ENCODE measurements at regions not wholly inside any gene's neighbourhood (a gene's known extent, or its start where the extent isn't known, plus 50 kb on each side); places are given as distances from the start of the nearest gene placed in this dataset.

DNA sequence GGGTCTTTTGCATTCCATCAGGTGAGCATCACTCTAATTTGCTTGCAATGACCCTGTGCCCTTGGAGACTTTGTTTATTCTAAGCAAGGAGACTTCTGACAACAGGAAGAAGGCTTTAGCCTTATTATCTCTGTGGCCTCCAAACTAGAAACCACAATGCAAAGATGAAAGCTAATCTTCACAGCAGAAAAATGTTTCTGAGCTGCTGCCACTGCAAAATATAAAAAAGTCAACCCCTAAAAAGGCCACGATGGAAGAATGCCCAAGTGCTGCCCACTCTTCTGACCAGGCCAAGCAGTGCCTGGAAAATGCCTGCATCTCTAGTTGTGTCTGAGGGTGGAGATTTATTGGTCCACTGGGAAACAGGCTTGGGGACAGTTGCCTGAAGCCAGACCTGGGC is 299.9 kb downstream of the C7orf25 start:
- no peaks in the 10 kb centered on the region for H3K9me3 Mint-ChIP-seq (ENCODE audit: unreplicated experiment)
- no peak overlapping the region for H3K27ac Mint-ChIP-seq (ENCODE audit: low read depth, unreplicated experiment)
- no peak overlapping the region for H3K4me3 Mint-ChIP-seq (ENCODE audit: unreplicated experiment)
- H3K36me3 Mint-ChIP-seq (ENCODE audit: insufficient read depth, unreplicated experiment), result no peaks in the 10 kb centered on the region
- TF ChIP-seq, protein P1, sequence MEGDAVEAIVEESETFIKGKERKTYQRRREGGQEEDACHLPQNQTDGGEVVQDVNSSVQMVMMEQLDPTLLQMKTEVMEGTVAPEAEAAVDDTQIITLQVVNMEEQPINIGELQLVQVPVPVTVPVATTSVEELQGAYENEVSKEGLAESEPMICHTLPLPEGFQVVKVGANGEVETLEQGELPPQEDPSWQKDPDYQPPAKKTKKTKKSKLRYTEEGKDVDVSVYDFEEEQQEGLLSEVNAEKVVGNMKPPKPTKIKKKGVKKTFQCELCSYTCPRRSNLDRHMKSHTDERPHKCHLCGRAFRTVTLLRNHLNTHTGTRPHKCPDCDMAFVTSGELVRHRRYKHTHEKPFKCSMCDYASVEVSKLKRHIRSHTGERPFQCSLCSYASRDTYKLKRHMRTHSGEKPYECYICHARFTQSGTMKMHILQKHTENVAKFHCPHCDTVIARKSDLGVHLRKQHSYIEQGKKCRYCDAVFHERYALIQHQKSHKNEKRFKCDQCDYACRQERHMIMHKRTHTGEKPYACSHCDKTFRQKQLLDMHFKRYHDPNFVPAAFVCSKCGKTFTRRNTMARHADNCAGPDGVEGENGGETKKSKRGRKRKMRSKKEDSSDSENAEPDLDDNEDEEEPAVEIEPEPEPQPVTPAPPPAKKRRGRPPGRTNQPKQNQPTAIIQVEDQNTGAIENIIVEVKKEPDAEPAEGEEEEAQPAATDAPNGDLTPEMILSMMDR (IDR thresholded peaks at IDR 0.05; ENCODE audit: unreplicated experiment), result no peak
- H3K27me3 Mint-ChIP-seq (ENCODE audit: insufficient read depth, unreplicated experiment), result no peaks in the 10 kb centered on the region
- BruUV-seq (replicated peaks), result no TSS peak
- DNase-seq (ENCODE audit: unreplicated experiment), result no peak
- intact Hi-C loops (cut with micrococcal nuclease), result no loop called here
- POLR2A ChIA-PET, result no interaction called here
- CTCF ChIA-PET, result no interaction called here
- no peaks in the 10 kb centered on the region for H3K4me1 Mint-ChIP-seq (ENCODE audit: insufficient read depth, unreplicated experiment)

DNA sequence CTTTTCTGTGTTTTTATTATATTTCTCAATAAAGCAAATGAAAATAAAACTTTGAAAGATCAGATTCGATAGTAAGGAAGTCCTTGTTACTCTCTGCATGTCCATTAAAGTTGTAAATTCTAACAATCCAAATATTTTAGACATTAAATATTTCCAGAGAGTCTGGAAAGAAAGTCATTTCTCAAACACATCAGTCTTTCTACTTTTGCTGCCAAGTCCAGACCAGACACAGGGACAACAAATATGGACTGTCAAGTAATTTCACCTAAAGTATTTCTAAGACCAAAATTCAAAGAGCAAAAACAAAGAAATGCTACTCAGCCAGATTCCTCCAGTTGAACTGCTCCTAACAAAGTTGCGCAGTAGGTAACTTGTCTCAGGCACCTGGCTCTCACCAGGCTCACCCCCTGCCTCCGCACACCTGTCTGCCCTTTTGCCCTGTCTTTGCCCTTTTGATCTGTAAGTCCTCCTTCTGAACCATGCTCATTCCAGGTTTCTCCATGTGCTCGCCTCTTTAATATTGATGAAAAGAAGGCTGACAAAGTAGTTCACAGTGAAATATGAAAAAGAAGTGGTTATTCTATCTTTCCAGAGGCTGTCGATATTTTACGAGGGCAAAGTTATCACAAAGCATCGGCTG is 300.5 kb downstream of the C7orf25 start:
- intact Hi-C loops (cut with micrococcal nuclease), result no loop called here
- Mint-ChIP-seq H3K36me3 (ENCODE audit: insufficient read depth, unreplicated experiment) (no peaks in the 10 kb centered on the region), H3K4me1 (ENCODE audit: insufficient read depth, unreplicated experiment) (peaks cover under 1% of the 10 kb centered on the region), H3K4me3 (ENCODE audit: unreplicated experiment) (no peak overlapping the region), H3K27ac (ENCODE audit: low read depth, unreplicated experiment) (no peak overlapping the region), H3K27me3 (ENCODE audit: insufficient read depth, unreplicated experiment) (no peaks in the 10 kb centered on the region), H3K9me3 (ENCODE audit: unreplicated experiment) (no peaks in the 10 kb centered on the region)
- TF ChIP-seq, protein P1 (IDR thresholded peaks at IDR 0.05; ENCODE audit: unreplicated experiment), result no peak
- CTCF ChIA-PET, result no interaction called here
- BruUV-seq (replicated peaks), result no TSS peak
- POLR2A ChIA-PET, result interaction anchor here (1.1 to 1.4 kb wide), 2 partner anchors 14 to 21 kb away, joined by 3 read pairs; no protein-coding TSS in a partner anchor
- no peak for DNase-seq (ENCODE audit: unreplicated experiment)

DNA sequence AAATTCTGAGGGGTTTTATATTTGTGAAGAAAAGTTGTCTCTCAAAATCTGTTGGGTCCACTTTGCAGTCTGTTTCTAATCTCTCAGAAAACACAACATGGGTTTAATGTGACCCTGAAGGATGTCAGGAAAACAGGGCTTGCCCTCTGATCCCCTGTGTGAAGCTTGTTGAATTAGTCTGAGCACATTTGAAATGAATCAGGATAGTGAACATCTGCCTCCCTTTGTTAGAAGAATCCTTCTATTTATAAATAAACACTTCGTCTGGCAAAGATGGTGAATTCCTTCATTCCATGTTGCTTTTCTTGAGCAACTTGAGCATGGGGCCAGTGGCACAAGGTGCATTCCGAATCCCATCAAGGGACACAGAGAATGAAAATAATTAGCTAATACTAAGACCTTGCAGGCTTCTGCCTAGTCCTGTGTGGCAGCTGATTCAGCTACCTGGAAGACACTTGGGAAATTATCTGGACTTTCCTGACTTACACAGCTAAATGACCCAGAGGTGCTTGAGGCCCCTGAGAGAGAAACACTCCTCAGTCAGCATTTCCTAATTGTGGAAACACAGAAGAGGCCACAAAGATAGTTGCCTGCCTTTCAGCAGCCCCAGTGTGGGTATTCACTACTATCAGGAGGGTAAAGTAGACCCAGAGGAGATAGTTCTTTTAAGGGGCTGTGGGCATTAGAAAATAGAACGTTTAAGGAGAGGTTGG is 305.5 kb downstream of the C7orf25 start:
- DNase-seq (ENCODE audit: unreplicated experiment), result peak; percentile 4
- peak overlapping the region; percentile 46 for H3K27ac Mint-ChIP-seq (ENCODE audit: low read depth, unreplicated experiment)
- H3K27me3 Mint-ChIP-seq (ENCODE audit: insufficient read depth, unreplicated experiment), result no peaks in the 10 kb centered on the region
- H3K4me1 Mint-ChIP-seq (ENCODE audit: insufficient read depth, unreplicated experiment), result peaks cover 10% of the 10 kb centered on the region
- TF ChIP-seq, protein P1 (IDR thresholded peaks at IDR 0.05; ENCODE audit: unreplicated experiment), result no peak
- no peaks in the 10 kb centered on the region for H3K9me3 Mint-ChIP-seq (ENCODE audit: unreplicated experiment)
- no TSS peak for BruUV-seq (replicated peaks)
- ChIA-PET POLR2A (interaction anchor here (0.7 to 1.2 kb wide), 4 partner anchors 9 to 1227 kb away, joined by 3 to 4 read pairs (median 4); no protein-coding TSS in a partner anchor), CTCF (interaction anchor here (0.9 kb wide), 1 partner anchor 15 kb away, joined by 3 read pairs; no protein-coding TSS in a partner anchor)
- no peaks in the 10 kb centered on the region for H3K36me3 Mint-ChIP-seq (ENCODE audit: insufficient read depth, unreplicated experiment)
- intact Hi-C loops (cut with micrococcal nuclease), result no loop called here
- H3K4me3 Mint-ChIP-seq (ENCODE audit: unreplicated experiment), result no peak overlapping the region

DNA sequence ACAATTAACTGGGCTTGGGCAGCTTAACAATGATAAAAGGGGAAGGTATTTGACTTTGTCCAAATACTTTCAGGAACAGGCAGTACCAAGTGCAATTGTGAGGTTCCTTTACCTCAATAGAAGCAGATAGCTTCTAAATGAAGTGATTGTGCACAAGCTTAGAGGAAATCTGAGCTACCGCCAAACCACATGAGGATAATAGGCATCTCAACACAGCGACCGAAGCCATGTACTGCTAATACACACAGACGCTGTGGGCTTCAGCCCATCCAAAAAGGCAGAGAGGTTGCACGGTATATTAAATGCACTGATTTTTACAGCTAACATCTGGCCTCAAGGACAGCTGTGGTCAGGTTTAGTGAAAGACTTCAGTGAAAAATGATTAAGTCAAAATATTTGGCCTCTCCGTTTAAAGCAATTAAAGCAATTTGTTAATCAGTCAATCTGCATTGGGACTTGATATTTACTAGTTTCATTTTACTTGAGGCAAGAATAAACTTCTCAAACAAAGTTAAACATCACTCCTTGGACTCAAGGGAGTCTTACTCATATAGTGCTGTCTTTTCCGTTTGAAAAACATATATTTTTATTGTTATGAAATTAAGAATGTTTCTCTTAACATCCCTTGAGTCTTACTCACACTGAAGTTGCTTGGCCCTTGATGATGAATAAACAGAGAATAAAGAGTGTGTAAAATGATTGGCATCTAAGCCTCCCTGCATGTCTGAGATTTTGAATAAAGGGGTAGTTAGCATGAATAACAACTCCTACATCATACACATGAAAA is 306.3 kb downstream of the C7orf25 start:
- H3K27ac Mint-ChIP-seq (ENCODE audit: low read depth, unreplicated experiment), result no peak overlapping the region
- no peaks in the 10 kb centered on the region for H3K36me3 Mint-ChIP-seq (ENCODE audit: insufficient read depth, unreplicated experiment)
- no peak overlapping the region for H3K4me3 Mint-ChIP-seq (ENCODE audit: unreplicated experiment)
- TF ChIP-seq, protein P1 (IDR thresholded peaks at IDR 0.05; ENCODE audit: unreplicated experiment), result no peak
- H3K27me3 Mint-ChIP-seq (ENCODE audit: insufficient read depth, unreplicated experiment), result no peaks in the 10 kb centered on the region
- peak; percentile 15 for DNase-seq (ENCODE audit: unreplicated experiment)
- CTCF ChIA-PET, result interaction anchor here (0.6 to 0.9 kb wide), 3 partner anchors 15 to 110 kb away, joined by 3 read pairs; no protein-coding TSS in a partner anchor
- intact Hi-C loops (cut with micrococcal nuclease), result no loop called here
- H3K4me1 Mint-ChIP-seq (ENCODE audit: insufficient read depth, unreplicated experiment), result peaks cover 10% of the 10 kb centered on the region
- POLR2A ChIA-PET, result interaction anchor here (0.6 to 1.2 kb wide), 5 partner anchors 31 to 1228 kb away, joined by 3 to 5 read pairs (median 4); no protein-coding TSS in a partner anchor
- no TSS peak for BruUV-seq (replicated peaks)
- H3K9me3 Mint-ChIP-seq (ENCODE audit: unreplicated experiment), result no peaks in the 10 kb centered on the region
